ENCODE measurements at regions not wholly inside any gene's neighbourhood (a gene's known extent, or its start where the extent isn't known, plus 50 kb on each side); places are given as distances from the start of the nearest gene placed in this dataset.
"Not testable (repeated sequence)": the region's sequence is repeated elsewhere in the genome, so short reads cannot be mapped to it uniquely, and the experiment has no call there.

- no peak overlapping the region for H3K9ac ChIP-seq (ENCODE audit: extremely low read depth, low read length, poor library complexity, severe bottlenecking)
- peaks cover 6% of the 10 kb centered on the region for H3K9me3 ChIP-seq (ENCODE audit: control insufficient read depth, low read length)
- no peaks in the 10 kb centered on the region for H3K4me1 ChIP-seq (ENCODE audit: control insufficient read depth, insufficient read depth, low read length)
- Mint-ChIP-seq H3K27me3 (ENCODE audit: insufficient read depth) (no peaks in the 10 kb centered on the region), H3K9me3 (peaks cover 7% of the 10 kb centered on the region), H3K4me3 (no peak overlapping the region), H3K27ac (no peak overlapping the region), H3K4me1 (no peaks in the 10 kb centered on the region), H3K36me3 (ENCODE audit: low read depth) (no peaks in the 10 kb centered on the region)
- H3K27ac ChIP-seq (ENCODE audit: low read depth, low read length) = no peak overlapping the region
- H3K36me3 ChIP-seq (ENCODE audit: control insufficient read depth, insufficient read depth, low read length) = no peaks in the 10 kb centered on the region
- DNase-seq = no peak
- no peak overlapping the region for H3K4me3 ChIP-seq (ENCODE audit: low read length)
- H3K27me3 ChIP-seq (ENCODE audit: control insufficient read depth, insufficient read depth, low read length, poor library complexity, severe bottlenecking) = no peaks in the 10 kb centered on the region
- no peak for TF ChIP-seq CTCF (conservative IDR thresholded peaks at IDR 0.05)
- 76% methylated on average over 4 of the region's 4 CpGs; no CpG with 5 or more reads in 1 of the 2 experiments for WGBS, 2 experiments (ENCODE audit: insufficient coverage in 1 of 2, insufficient read length in 1 of 2)
Observed at GRCh38 chr4:171334549-171334948, 478.7 kb upstream of the GALNTL6 start.

- Histone ChIP-seq H3K27me3 (ENCODE audit: control insufficient read depth, insufficient read depth, low read length, poor library complexity, severe bottlenecking) (no peaks in the 10 kb centered on the region), H3K9me3 (ENCODE audit: control insufficient read depth, low read length) (no peaks in the 10 kb centered on the region), H3K4me1 (ENCODE audit: control insufficient read depth, insufficient read depth, low read length) (no peaks in the 10 kb centered on the region), H3K36me3 (ENCODE audit: control insufficient read depth, insufficient read depth, low read length) (no peaks in the 10 kb centered on the region), H3K4me3 (ENCODE audit: low read length) (no peak overlapping the region), H3K9ac (ENCODE audit: extremely low read depth, low read length, poor library complexity, severe bottlenecking) (no peak overlapping the region), H3K27ac (ENCODE audit: low read depth, low read length) (no peak overlapping the region)
- Mint-ChIP-seq H3K36me3 (ENCODE audit: low read depth) (no peaks in the 10 kb centered on the region), H3K27ac (no peak overlapping the region), H3K9me3 (peaks cover 7% of the 10 kb centered on the region), H3K4me3 (no peak overlapping the region), H3K27me3 (ENCODE audit: insufficient read depth) (no peaks in the 10 kb centered on the region), H3K4me1 (no peaks in the 10 kb centered on the region)
- no peak for TF ChIP-seq CTCF (conservative IDR thresholded peaks at IDR 0.05)
- no peak for DNase-seq
Observed at GRCh38 chr4:171308661-171309060, 504.5 kb upstream of the GALNTL6 start.

GRCh38 chr4:171298048-171298718 is 515.0 kb upstream of the GALNTL6 start:
- H3K9me3 Mint-ChIP-seq; H3K27ac Mint-ChIP-seq; H3K27me3 Mint-ChIP-seq (ENCODE audit: insufficient read depth); H3K4me1 Mint-ChIP-seq; DNase-seq; H3K27me3 ChIP-seq (ENCODE audit: control insufficient read depth, insufficient read depth, low read length, poor library complexity, severe bottlenecking); H3K36me3 ChIP-seq (ENCODE audit: control insufficient read depth, insufficient read depth, low read length); H3K9ac ChIP-seq (ENCODE audit: extremely low read depth, low read length, poor library complexity, severe bottlenecking); H3K27ac ChIP-seq (ENCODE audit: low read depth, low read length); H3K4me1 ChIP-seq (ENCODE audit: control insufficient read depth, insufficient read depth, low read length); H3K4me3 Mint-ChIP-seq; H3K36me3 Mint-ChIP-seq (ENCODE audit: low read depth); H3K4me3 ChIP-seq (ENCODE audit: low read length); H3K9me3 ChIP-seq (ENCODE audit: control insufficient read depth, low read length): not testable (repeated sequence)
- 95 to 97% methylated on average over 15 to 52 of the region's 52 CpGs for WGBS, 2 experiments (ENCODE audit: insufficient coverage in 1 of 2, insufficient read length in 1 of 2)
